A172 (cell line): ENCODE measurements at regions not wholly inside any gene's neighbourhood (a gene's known extent, or its start where the extent isn't known, plus 50 kb on each side); places are given as distances from the start of the nearest gene placed in this dataset.
"Not testable (repeated sequence)": the region's sequence is repeated elsewhere in the genome, so short reads cannot be mapped to it uniquely, and the experiment has no call there.

Experiments
- DNase-seq: peaks from one replicate; pipeline ENCODE4 v3.0.0-alpha.2; 2015; ENCODE audit warnings: low spot score

DNA sequence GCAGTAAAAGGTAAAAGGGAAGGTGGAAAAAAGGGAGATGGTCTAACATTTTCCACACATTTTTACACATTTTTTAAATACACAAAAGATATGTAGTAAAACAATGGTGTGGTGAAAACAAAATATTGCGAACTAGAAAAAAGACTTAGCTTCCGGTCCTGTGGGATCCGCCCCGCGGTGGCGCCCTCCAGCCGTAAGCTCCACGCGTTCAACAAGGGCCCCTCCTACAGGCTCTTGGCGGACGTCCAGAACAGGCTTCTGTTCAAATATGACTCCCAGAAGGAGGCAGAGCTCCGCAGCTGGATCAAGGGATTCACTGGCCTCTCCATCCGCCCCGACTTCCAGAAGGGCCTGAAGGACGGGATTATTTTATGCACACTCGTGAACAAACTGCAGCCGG, 134.1 kb upstream of the TEKT4 start:
- DNase-seq: not testable (repeated sequence)

DNA sequence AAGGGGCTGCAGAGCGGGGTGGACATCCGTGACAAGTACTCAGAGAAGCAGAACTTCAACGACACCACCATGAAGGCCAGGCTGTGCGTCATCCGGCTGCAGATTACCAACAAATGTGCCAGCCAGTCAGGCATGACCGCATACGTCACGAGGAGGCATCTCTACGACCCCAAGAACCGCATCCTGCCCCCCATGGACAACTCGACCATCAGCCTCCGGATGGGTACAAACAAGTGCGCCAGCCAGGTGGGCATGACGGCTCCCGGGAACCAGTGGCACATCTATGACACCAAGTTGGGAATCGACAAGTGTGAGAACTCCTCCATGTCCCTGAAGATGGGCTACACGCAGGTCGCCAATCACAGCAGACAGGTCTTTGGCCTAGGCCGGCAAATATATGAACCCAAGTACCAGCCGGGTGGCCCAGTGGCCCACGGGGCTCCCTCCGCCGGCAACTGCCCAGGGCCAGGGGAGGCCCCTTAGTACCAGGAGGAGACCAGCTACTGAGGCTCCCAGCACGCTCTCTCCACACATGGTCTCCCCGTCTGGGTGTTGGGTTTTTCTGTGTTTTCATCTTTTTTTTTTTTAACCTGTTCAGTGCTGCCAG, 133.4 kb upstream of the TEKT4 start:
- not testable (repeated sequence) for DNase-seq

DNA sequence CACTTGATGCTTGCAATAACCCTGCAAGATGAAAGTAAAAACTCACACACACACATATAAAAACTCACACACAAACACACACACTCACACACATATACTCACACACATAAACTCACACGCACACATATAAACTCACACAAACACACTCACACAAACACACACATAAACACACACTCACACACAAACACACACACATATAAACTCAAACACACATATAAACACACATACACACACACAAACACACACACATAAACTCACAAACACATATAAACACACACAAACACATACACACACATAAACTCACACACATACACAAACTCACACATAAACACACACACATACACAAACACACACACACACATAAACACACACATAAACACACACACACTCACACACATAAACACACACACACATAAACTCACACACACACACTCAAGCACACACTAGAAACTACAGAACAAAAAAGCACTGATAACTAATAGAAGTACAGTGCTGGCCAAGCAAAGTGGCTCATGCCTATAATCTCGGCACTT, 117.7 kb upstream of the TEKT4 start:
- DNase-seq: no peak

DNA sequence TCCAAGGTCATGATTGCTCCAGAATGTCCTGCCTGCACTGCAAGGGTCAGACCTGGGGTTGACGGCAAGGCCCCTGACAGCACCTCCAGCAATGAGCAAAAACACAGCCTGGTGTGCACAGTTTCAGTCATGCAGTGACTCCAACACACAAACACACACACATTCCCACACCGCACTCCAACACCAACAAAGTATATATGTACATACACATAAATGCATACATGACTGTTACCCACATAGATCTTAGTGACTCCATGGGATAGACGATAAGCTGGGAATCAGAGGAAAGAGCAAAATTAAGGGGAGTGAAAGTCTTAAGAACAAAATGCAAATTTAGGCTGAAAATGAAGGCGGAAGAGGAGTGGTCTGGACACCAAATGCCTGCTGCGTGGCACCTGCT, 112.7 kb upstream of the TEKT4 start:
- no peak for DNase-seq

DNA sequence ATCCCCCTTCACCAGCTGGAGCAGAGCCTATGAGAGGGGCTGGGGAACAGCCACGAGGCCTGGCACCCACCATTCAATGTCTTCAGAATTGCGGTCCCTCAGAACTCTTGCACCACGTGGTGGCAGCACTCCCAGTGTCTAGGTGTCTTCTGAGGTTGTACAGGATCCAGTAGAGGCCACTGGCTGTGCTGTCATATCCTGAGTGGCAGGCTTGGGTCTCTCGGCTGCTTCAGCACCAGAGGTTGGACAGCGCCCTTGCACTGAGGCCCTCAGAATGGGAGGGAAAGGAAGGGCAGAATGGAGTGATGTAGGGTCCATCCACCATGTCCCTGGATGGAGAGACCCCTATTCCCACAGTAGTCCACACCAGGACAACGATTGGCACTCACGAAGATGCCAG, 112.0 kb upstream of the TEKT4 start:
- DNase-seq: peak; percentile 14

DNA sequence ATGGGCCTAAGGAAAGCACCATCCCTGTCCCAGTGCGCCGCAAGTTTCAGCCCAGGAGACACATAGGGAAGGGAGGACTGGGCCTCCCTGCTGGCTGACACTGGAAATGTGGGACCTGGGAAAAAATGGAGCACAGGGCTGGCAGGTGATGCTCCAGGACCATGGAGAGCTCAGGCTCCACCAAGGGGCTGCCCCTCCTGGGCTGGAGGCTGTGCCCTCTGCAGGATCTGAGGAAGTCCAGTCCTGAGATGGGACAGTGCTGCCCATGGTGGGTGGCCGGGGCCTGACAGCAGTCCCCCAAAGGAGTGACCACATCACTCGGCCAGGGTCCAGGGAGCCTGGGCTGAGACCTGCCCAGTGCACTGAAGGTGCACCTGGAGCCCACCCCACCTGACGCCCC, 108.6 kb upstream of the TEKT4 start:
- no peak for DNase-seq

DNA sequence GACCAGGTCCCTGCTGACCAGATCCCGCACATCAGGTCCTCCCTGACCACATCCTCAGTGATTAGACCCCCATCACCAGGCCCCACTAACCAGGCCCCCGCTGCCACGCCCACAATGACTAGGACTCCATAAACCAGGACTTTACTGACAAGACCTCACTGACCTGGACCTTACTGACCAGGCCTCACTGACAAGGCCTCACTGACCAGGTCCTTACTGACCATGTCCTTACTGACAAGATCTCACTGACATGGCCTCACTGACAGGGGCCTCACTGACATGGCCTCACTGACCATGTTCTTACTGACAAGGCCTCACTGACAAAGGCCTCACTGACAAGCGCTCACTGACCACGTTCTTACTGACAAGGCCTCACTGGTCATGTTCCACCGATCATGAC, 107.9 kb upstream of the TEKT4 start:
- no peak for DNase-seq

DNA sequence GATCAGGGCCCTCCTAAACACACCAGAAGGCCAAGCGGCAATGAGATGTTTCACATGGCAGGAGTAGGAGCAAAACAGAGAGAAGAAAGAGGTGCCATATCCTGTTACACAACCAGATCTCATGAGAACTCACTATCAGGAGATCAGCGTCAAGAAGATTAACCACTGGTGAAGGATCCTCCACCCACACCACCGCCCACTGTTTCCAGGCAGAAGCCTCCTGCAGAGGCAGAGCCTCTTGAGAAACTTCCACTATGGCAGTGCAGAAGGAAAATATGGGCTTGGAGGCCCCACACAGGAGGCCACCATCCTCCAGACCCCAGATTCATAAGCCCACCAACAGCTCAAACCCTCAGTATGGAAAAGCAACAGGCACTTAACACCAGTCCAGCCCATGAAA, 106.9 kb upstream of the TEKT4 start:
- DNase-seq: not testable (repeated sequence)

DNA sequence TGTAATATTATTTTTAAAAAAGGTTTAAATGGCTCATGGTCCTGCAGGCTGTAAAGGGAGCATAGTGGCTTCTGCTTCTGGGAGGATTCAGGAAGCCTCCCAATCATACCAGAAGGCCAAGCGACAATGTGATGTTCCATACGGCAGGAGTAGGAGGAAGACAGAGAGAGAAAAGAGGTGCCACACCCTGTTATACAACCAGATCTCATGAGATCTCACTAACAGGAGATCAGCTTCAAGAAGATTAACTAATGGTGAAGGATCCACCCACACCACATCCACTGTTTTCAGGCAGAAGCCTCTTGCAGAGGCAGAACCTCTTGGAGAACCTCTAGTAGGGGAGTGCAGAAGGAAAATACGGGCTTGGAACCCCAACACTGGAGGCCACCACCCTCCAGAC, 103.9 kb upstream of the TEKT4 start:
- DNase-seq: no peak

DNA sequence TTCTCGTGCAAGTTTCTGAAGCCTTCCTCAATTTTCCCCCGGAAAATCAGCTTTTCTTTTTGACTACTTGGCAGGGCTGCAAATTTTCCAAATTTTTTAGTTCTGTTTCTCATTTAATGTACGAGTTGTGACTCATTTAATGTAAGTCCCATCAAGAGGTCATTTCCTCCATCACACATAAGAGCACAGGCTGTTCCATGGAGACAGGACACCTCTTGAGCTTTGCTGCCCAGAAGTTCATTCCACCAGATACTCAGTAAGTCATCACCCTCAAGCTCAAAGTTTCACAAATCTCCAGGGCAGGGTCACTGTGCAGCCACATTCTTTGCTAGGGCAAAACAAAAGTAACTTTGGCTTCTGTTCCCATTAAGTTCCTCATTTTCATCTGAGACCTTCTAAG, 101.5 kb upstream of the TEKT4 start:
- no peak for DNase-seq

DNA sequence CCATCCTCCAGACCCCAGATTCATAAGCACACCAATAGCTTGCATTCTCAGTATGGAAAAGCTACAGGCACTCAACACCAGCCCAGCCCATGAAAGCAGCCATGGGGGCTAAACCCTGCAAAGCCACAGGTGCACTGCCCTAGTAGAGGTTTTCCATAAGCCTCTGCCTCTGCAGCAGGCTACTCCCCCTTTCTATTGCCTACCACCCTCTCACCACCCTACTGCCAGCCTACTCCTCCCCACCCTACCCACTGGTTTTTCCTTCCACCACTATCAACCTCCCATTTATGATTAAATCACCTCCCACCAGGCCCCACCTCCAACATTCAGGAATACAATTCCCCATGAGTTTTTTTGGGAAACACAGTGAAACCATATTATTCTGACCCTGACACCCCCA, 96.4 kb upstream of the TEKT4 start:
- no peak for DNase-seq

DNA sequence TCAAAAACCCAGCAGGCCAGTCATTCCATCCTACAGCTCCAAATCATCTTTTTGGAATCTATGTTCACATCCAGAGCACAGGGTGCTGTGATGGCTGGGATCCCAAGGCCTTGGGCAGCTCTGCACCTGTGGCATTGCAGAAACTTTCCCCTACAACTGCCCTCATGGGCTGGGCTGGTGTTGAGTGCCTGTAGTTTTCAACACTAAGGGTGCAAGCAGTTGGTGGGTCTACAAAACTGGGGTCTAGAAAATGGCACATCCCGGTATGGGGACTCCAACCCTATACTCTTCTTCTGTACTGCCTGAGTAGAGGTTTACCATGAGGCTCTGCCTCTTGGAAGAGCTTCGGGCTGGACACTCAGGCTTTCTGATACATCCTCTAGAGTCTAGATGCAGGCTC, 95.2 kb upstream of the TEKT4 start:
- DNase-seq: no peak

DNA sequence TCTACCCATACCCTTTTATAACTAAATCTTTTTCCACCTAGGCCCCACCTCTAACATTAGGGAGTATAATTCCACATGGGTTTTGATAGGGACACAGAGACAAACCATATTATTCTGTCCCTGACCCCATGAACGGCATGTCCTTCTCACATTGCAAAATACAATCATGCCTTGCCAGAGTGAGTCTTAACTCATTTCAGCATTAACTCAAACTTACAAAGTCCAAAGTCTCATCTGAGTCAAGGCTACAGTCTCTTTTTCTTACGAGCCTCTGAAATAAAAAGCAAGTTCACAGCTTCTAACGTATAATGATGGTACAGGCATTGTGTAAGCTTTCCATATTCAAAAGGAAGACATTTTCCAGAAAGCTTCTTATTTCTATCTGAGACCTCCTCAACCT, 86.1 kb upstream of the TEKT4 start:
- not testable (repeated sequence) for DNase-seq

DNA sequence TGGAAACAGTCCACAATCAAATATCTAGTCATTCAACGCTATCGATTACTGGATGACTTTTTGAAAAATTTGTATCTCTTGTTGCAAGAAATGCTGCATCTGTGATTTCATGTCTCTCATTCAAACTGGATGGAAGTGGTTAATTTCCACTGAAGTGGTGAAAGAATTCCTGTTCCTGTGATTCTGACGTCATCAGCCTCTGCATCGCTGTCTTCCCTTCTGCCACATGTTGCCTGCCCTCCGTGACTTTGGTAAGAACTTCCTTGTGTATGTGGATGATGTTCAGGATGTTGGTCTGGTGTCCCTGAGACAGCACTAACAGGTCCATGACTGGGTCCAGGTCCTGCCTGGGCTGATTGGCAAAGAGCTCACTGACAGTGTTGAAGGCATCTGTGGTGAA, 84.8 kb upstream of the TEKT4 start:
- not testable (repeated sequence) for DNase-seq

DNA sequence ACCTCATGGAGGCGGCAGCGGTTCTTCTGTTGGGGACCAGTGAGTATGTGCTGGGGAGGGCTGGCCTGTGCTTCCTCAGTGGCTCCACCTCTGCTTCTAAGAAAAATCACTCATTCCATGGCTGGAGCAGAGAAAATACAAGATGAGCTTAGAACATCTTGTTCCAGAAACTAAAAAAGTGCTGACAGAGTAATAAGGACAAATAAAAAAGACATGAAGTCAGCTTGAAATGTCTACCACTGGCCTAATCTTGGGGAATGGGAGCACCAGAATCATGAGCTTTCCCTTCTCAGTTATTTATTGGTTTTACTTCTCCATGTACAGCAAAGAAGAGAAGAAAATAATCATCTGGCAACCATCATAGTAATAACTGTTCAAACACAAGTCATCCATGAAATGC, 81.1 kb upstream of the TEKT4 start:
- not testable (repeated sequence) for DNase-seq

DNA sequence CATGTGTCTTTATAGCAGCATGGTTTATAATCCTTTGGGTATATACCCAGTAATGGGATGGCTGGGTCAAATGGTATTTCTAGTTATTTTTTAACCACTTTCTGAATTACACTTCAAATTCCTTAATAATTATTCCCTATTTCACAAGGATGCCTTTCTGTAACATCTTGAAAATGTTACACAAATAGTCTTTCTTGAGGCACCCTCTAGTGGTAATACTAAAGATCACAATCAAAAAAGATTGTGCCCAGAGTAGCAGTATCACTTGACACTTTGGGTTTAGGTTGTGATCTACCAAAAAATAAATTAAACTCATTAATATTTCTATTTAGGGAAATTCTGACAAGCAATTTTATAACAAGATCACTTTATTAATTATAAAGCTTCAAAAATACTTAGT, 74.0 kb upstream of the TEKT4 start:
- DNase-seq: not testable (repeated sequence)
